Middle frontal gyrus (tissue), 1 donor: ENCODE measurements at regions not wholly inside any gene's neighbourhood (a gene's known extent, or its start where the extent isn't known, plus 50 kb on each side); places are given as distances from the start of the nearest gene placed in this dataset.

Experiments
- DNase-seq: peaks from one replicate; pipeline ENCODE4 v3.0.0-alpha.2; 2015; ENCODE audit warnings: low spot score; ENCODE audit errors: extremely low spot score

DNA sequence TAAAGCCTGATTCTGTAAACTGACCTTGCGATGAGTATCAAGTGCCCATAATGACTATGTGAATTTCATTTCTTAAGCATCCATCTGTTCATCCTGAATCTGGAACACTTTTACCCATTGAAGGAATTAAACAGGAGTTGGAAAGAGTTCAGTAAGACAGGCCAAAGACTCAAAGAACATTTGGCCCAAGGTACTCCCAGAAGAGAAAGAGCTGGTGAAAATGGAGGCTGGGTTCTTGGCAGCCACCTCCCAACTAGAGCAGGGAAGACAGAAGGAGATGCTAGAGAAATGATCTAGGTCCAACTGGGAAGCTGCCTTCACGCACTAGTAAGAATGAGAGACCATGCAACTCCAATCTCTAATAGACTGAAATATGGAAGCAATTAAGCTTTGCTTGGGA lies 57.1 kb upstream of the ADRA1D start:
- no peak for DNase-seq

DNA sequence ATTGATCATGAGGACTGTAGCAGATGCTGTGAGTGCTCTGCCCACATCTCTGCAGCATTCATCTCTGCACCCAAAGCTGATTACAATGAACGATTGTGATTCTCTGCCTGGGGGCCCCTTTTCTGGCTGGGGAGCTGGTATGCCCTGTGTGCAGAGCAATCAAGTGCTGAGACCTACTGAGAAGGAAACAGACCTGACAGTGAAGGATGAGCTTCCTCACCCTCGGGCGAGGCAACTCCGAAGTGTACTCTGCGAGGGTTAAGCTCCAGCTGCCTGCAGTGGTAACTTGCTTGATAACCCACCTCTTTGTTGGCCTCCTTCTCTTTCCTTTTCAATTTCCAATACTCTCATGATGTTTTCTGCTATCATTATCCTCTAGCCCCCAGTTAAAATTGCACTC lies 56.0 kb upstream of the ADRA1D start:
- DNase-seq = no peak

DNA sequence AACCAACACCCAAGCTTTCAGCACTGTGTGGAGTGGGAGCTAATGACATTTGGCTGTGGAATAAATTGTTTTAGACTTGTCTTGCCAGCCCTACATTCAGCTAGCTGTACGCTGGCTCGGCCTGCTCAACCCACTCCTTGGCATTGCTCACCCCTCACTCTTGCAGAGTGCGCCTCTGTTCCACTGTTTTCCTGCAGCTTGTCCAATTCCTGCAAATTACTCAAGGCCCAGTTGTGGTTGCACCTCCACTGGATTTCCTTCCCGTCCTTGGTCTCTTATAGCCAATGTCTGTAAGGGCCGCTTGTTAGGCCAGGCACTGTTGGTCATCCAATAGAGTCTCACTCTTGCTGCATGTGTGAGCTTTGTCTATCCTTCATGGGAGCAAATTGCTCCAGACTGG lies 55.5 kb upstream of the ADRA1D start:
- no peak for DNase-seq

DNA sequence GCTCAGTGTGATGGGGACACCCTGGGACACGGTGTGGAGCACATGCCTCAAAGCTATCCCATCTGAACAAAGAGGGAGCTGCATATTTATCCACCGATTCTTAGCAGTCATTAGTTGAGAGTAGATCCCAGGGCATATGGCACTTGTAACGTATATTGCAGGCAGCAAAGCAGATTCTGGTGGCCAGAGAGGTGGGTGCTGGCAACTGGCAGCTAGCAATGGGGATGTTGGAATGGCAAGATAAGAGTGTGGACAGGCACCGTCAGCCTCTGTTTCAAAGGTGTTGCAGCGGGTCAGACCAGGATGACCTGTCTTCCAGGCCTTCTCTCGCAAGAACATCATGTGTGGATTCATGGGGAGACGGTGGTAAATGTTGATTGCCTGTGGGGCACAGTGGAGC lies 54.0 kb upstream of the ADRA1D start:
- no peak for DNase-seq

DNA sequence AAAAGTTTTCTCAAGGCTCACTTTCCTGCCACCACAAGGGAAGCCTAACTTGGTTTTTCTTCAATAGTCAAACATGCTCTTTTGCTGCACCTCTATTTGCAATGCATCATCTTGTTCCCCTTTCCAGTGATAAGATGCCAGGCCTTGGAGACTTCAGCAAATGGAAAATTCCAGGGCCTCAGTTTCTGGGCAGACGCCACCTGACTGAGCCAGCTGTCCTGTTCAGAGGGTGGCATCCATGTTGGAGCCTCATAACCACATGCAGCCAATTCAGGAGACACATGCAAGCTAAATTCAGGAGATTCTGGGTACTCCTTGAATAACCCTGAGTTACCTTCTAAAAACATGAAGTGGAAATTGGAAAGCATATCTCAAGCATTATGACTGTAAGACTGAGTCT lies 51.8 kb upstream of the ADRA1D start:
- no peak for DNase-seq

DNA sequence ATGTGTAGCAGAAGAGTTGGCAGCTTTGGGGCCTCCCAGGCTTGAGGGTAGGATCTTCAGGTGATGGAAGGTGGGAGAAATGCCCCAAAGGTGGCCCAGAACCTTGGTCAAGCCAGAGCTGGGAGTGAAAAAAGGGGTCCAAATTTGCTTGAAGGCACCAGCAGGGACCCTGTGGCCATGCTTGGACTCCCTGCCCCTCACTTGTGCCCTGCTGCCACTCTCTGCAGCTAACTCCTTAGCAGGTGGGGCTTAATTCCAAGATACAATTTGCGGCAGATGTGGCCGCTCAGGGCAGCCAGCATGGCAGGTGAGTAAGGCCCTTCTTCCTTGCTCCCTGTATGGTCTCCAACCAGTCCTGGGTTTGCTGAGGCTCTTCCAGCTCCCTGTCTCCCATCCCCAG lies 51.3 kb upstream of the ADRA1D start:
- no peak for DNase-seq

DNA sequence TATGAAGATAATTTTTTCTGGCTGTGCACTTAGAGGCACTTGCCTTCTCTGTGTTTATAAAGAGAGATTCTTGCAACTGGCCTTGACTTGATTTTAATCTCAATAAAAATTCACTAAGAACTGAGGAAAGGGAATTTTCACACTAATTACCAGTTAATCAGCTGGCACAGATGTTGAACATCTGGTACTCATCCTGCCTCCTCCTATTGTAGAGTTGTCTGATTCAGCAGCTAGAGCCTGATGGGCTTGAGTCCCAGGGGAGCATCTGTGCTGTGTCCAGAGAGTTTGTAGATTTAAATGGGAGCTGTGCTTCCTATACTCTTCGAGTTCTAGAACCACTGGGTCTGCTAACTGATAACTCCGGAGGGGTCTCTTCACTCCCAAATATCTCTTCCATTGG lies 50.7 kb upstream of the ADRA1D start:
- DNase-seq = no peak

DNA sequence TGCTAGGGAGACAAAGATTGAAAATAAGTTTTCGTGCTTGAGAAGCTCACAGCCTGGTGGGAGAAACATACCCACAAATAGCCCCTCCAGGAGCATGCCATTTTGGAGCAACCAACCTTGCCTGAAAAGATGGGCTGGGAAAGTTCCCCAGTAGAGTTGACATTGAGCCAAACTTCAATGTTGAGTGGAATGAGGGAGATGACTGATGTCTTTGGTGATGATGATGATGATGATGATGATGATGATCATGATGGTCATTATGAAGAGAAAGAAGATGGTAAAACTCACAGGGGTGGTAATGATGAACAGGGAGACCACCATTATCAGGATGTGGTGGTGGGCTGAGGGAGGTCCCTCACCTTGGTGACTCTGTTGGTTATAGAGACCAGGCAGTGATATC lies 50.1 kb upstream of the ADRA1D start:
- DNase-seq = no peak
